Fibroblast of the conjunctiva (primary cell): ENCODE measurements at regions not wholly inside any gene's neighbourhood (a gene's known extent, or its start where the extent isn't known, plus 50 kb on each side); places are given as distances from the start of the nearest gene placed in this dataset.

Experiments used
- DNase-seq: peaks from one replicate; pipeline ENCODE4 v3.0.0-alpha.2; 2010; ENCODE audit warnings: low read depth

DNA sequence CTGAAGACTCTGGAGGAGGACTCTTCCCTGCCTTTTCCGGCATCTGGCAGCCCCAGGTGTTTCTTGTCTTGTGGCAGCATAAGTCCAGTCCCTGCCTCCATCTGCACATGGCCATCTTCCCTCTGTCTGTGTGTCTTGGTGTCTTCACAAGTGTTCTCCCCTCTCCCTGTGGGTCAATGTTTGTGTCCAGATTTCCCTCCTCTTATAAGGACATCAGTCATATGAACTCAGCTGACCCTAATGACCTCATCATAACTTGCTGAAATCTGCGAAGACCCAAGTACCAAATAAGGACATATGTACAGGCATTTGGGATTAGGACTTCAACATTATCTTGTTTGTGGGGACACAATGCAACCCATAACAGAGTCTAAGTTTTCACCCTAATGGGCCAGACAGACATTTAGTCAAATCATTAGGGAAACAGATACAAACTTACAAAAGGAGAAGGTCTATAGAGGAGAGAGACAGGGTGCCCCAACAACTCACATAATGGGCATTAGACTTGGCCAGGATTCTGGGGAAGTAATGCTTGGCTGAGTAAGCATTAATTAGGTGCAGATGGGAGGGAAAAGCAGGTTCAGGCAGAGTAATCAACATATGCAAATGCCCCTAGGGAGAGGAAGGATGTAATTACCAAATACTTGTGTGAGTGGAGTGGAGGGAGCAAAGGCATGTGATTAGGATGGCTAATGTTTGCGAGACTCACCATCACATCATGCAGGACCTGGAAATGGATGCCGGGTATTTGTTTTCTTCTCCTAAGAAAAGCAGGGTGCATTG is 372.8 kb upstream of the TBL1XR1 start:
- peak; percentile 27 for DNase-seq

DNA sequence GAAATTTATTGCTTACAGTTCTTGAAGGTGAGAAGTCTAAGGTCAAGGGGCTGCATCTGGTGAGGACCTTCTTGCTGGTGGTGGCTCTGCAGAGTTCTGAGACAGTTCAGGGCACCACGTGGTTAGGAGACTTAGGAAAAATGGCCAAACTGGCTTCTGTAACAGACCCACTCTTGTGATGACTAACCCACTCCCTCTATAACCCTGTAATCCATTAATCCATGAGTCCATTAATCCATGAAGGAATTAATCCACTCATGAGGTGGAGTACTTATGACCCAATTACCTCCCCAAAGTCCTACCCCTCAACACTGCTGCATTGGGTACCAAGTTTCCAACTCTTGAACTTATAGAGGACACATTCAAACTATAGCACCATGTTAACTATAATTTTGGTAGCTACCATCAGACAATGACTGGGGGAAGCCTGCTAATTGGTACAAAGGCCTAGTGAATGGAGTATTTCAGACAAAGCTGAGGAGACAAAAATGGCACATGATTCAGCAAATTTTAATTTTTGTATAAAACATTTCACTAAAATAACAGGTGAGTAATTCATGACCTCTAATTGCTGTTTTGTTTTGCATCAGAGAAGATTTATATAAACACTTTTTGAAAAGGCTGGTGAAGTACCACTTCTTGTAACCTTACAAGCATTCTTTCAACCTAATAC is 374.1 kb upstream of the TBL1XR1 start:
- no peak for DNase-seq

DNA sequence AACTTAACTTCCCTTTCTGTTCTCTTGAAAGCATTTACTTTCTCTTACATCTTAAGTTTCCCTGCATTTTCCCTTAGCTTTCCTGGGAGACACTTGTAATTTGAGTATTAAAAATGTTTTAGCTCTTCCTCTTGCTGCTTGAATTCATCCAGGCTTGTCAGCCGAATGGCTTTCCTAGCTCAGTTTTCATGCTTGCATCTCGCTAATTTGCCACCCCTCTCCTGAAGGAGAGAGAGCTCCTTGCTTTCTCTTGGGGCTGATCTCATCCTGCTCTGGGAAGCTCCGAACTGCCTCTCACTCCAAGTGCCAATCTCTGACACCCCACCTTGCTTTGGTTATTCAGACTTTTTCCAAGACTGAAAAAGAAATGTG is 374.6 kb upstream of the TBL1XR1 start:
- DNase-seq, result no peak

DNA sequence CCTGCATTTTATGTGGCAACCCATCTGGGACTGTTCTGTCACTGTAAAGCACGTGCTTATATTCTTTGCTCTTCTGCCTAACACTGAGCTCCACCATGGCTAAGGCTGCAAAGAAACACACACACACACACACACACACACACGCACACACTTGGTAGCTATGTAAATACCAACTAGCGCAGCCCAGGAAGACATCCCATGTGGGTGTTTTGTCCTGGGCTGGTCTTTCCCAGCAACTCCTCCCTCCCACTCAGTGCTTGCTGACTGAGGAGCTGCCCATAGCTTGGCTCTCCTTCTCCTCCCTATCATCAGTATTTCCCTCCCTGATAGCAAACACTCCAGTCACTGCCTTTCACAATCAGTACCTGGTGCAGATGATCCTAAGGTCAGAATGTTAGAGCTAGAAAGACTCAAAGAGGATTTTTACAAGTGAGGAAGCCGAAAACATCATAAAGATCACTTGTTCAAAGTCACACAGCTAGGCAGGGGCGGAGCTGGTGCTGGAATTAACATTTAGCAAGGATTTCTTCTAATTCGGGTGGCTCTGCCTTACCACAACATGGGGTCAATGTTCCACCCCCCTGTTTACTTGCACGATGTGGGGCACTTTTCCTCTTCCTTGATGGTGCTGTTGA is 377.1 kb upstream of the TBL1XR1 start:
- peak; percentile 76 for DNase-seq

DNA sequence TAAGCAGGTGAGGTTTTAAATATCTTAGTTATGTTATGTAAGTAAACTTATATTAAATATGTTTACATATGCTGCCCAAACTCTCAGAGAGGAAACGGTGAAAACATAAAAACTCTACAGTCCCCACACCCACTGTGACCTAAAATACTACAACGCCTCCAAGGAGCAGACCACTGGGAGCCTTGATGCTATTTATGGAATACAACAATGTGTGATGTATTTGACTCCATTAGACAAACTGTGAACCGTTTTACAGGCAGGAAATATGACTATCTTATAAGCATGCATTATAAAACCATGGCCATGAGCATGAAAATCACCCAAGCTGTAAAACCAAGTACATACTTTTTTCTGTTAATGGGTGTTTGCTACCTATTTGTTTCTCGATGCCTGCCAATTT is 379.5 kb upstream of the TBL1XR1 start:
- no peak for DNase-seq

DNA sequence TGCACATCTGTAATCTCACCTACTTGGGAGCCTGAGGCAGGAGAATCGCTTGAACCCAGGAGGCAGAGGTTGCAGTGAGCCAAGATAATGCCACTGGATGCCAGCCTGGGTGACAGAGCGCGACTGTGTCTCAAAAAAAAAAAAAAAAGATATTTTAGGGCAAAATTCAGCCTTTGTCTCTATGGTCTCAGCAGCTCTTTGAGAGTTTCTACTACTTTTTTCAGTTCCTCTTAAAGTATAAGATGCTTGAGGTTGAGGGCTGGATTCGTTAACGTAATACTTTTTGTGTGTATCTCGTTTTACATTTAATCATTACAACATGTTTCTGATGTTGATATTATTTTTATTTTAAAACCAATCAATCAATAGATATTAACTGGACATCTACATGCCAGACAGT is 381.2 kb upstream of the TBL1XR1 start:
- DNase-seq, result no peak

DNA sequence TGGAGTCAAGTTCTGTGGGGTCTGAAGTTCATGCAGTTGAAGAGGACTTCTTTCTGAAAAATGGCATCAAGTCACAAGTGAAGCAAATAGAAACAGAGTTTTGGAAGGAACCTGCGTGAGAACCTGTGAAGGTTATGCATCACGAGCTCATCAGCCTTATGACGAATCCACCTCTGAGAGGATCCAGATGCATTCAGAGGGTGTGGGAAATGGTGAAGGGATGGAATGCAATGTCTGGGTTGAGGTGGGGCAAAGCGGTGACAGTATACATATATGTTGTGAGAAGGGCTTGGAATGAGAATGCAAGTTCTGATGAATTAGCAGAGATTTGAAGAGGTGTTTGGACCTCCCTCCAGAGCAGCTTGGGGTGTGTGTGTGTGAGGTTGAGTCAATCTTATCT is 382.1 kb upstream of the TBL1XR1 start:
- no peak for DNase-seq

DNA sequence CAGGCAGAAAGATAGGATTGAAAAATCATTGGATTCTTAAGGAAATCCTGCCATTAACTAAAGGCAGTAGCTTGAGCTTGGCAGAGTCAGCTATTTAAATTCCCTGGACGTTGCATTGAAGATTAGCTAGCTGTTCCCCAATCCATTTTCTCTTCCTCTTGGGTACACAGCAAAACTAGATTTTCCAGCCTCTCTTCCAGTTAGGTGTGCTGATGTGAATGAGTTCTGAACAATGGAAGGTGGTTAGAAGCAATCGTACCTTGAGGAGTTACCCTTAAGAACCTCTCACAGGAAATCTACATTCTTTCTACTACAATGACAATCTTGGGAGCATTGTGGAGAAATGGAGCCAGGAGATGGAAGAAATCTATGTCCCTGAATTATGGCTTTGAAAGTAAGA is 383.2 kb upstream of the TBL1XR1 start:
- DNase-seq, result no peak

DNA sequence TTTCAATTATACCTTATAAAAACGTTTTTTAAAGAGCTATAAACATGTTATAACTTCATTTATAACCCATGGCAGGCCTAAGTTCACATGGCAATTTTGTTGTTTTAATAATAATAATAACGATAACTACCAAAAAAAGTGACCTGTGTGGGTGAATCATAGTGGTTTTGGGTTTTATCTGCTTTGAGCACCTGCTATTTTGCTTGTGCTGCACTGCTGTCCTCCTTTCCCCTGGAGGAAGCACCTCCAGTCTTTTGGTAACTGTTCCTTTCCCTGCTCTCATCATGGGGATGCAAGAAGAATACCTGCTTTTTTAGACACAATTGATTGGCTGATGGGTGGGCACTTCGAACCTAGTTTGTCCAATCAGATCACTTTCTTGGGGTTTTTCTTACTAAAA is 388.0 kb upstream of the TBL1XR1 start:
- no peak for DNase-seq

DNA sequence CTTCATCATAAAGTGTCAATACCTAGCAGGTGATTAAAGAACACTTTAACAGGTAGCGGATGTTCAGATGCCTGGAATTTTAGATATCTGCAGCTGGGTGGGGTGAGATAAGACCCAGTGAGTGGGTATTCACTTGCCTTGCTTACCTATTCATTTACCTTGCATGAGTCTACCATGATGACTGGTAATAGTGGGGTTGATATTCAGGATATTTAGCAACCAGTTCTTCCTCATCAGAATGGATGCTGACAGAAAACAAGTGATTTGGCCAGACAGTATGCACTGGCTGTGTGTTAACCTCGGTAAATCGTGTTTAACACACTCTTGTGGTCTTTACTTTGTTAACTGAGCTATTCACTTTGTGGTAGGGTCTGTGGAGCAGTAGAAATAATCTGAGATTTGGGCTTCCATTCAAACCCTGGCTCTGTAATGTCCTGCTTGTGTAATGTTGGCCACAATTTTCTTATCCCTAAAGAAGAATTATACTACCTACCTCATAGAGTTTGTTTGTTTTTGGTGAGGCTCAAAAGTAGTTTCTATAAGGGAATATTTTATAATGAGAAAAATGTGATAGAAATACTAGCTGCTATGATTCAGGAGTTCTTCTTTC is 391.9 kb upstream of the TBL1XR1 start:
- DNase-seq, result no peak

DNA sequence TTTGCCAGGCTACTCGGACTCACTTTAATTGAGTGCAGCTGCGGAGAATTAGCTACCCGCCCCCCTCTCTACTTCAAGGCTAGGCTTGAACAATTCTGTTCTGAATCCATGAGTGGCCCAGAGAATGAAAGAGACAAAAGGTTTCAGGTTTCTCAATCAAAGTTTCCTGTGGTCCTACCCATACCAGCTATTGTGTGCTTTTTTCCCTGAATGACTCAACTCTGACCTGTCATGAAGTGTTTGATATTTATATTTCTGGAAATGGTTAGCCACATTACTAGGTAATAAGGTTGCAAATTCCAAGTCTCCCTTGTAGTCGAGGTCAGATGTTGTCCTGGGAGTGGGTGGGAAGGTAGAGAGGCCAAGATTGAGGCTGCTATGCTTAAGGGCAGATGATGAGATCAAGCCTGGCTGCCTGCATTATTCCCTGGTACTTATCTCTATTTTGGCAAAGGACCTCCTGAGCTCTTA is 392.7 kb upstream of the TBL1XR1 start:
- DNase-seq, result peak; percentile 96

DNA sequence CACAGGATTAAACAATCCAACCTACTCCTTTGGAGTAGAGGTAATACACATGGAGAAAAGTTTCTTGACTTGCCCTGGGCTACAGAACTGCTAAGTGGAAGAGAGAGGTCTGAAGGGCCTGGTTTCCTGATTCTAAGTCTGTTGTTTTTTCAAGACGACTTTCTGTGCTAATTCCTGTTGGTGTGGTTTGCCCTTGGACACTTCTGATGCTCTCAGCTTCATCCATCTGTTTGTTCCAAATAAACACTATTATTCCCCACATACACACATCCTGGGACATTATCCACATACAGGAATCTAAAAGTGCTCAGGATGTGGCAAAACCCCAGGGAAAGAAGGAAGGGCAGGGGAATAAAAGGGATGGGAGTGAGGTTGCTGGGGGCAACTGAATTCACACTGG is 393.5 kb upstream of the TBL1XR1 start:
- no peak for DNase-seq

DNA sequence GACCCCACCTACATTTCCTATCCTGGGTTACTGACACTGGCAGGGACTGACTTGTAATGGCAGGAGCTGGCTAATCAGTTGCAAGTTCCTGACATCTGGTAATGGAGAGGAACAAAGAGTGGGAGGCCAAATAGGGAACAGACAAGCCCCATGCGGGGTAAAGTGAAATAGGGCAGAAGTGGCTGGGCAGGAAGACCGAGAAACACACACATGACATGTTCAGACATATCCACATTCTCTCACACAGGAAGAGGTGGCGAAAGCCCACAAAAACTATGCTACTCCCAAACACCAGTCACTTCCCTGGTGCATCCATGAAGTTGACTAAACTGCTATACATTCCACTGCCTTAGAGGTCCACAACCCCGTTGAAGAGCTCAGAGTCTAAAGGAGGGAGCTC is 394.1 kb upstream of the TBL1XR1 start:
- DNase-seq, result no peak

DNA sequence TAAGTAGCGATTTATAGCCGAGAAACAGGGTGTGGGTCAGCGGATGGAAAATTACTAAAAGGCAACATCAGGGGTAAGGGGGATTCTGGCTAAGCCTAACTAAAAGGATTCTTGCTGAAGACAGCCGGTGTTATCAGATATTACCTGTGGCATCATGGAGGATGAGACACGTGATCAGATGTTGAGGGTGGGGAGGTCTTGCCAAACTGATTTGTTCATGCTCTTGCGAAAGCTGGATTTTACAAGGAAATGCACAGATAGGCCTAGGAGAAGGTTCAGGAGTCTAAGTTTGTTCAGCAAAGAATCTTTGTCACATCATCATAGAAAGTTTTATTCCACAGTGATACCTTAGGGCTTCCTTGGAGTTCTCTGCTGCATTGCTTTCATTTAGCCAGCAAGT is 396.8 kb upstream of the TBL1XR1 start:
- no peak for DNase-seq

DNA sequence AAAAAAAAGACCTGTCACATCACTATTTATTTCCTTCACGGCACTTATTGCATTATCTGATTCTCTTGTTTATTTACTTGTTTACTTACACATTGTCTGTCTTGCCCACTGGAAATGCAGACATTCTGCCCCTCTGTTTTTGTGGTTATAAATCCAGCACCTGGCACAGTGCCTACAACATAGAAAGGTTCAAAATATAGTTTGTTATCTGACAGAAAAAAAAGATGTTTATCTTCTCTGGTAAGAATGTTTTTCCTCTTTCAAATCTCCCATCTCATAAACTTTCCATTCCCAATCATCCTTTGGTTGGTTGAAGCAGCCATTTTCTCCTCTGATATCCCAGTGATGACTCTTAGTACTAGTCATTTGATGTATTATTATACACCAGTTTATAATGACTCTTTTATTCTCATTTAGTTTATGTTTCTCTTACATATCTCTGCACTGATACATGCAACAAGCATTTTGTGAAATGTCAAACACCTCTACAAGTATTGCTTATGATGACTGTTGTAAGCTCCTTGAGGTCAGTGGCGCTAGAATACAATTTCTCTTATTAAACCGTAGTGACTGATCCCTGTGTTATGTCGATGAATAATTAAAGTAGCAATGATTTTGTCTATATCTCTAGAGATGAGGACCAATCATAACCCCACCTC is 398.4 kb upstream of the TBL1XR1 start:
- no peak for DNase-seq

DNA sequence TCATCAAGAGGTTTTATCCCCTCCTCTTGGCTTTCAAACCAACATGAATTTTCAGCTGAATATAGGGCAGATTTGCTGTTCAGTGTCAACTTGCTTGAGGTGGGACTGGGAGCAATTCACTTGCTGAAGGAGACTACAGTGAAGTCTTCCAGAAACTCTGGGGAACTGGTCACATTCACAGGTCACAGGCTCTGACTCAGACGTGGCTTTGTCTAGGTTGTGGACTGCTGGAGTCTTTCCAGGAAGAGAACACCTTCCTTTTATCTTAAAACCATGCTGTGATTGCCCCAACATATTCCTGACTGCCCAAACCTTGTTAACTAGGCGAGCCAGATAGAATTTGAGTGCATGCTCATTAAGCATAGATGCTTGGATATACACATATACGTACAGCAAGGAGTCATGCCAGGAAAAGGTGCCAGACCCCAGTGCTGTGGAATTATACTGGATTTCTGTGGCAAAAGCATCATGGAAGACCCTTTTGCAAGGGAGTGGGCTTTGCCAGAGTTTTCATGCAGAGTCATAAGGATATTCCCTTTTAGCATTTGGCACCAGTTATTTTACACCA is 399.1 kb upstream of the TBL1XR1 start:
- DNase-seq, result no peak

DNA sequence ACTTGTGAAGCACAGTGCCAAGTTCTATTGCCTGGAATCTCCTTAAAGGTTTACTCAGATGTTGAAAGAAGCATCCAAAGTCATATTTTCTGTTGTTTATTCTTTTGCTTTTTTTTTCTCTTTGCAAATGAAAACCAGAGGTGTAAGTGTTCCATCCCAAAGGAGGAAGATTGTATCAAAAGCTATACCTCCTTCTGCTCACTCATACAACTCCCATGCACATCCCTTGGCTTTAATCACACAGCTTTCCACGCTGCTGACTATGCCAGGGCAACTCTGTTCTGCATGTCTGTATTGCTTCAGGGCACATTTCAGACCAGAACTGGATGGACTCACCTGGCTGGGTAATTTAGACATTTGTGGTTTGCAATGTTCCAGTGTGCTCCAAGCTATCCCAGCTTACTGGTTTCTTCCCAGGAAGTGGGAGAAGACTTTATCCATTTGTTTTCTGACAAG is 399.6 kb upstream of the TBL1XR1 start:
- DNase-seq, result peak; percentile 71

DNA sequence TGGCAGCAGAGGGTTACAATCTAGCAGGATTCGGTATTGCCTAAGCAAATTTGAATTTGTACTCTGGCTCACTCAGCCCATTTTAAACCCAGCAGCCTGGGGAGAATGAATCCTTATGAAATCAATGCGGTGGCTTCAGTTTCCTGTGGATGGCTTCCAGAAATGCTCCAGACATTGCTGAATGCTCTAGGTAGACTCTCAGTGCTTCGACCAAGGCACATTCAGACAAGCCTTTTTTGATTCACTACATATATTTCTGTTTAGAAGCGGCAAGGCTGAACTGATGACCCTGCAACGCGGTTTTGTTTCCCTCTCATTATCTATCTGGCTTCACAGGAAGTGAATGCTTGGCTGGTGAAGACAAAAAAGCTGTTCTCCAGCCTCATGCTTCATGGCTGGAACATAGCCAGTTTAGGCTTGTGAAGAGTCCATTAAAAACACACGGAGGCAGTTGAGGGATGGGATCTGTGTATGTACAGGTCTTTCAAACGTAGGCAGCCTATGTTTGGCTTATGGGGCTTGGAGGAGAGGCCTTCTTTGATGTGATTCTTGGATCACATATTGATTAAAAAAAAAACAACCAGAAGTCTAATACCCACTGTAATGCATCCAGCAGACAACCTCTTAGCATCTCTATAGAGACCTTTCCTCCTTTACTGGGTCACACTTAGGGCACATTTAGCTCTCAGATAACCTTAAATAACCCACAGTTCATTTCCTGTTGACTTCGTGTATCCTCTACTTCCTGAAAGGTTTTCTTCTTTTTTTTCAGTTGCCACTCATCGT is 400.2 kb upstream of the TBL1XR1 start:
- peak; percentile 76 for DNase-seq

DNA sequence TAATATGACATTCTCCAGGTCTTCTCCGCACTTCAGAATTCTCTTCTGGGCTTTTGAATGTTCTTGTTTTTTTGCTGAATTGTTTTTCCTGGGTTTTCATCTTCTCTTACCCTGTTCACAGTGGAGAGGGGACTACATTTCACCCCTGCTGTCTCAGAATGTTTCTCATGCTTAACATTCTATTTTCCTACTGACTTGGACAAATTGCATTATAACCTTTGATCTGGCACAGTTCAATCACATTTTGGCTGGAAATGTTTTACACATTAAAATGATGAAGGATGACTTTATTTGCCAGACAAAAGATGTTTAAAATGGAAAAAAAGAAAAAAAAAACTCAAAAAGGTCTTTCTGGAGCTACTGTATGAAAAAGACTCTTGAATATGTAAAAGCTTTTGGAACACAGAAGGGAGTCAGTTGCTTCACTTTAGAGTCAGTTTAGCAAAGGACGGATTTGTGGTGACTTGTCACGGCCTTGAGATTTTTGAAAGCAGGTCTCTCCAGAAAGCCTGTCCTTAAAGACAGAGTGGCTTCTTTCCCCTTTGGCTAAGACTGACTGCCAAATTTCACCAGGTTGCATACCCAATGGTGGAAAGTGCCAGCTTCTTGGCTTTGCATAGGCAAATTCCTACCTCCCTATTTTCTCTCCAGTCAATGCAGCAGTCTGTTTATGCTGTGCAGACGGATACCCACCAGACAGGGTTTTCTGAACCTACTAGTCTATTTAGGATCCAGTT is 401.0 kb upstream of the TBL1XR1 start:
- no peak for DNase-seq

DNA sequence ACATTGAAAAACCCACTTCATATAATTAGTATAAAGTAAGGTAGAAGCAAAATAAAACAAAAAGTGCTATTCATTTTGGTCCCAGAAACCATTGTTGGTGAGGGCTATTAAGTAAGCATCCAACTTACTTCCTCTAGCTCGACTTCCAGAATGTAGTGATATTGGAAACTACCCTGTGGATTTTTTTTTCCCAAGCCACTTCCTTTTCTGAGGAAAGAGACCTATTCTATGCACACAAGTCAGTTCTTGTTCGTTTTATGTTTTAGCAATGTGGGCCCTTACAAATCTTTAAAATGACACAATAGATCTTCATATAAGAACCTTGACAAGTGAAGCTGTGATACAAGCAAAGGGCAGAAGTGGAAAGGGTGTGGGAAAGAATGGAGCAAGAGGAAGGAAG is 402.0 kb upstream of the TBL1XR1 start:
- no peak for DNase-seq
